PC-9 (cell line): ENCODE measurements at regions not wholly inside any gene's neighbourhood (a gene's known extent, or its start where the extent isn't known, plus 50 kb on each side); places are given as distances from the start of the nearest gene placed in this dataset.
A peak's percentile ranks its signal among the peaks of the same experiment; 100 is the strongest.

ENCODE experiments used
- BruUV-seq: library from RNA; stranded (reverse); fragments of 400-500 nt; replicated peaks from 2 replicates; lab custom pipeline; 2021; lab: Mats Ljungman, UMichigan
- CTCF ChIA-PET: fragments of 300-600 bp; sonication (Branson Sonifier 250); formaldehyde crosslinking; loops from one replicate; lab custom pipeline; 2022; ENCODE audit warnings: antibody characterized with exemption; lab: Charles Lee
- POLR2A ChIA-PET: fragments of 300-600 bp; sonication (Branson Sonifier 250); formaldehyde crosslinking; loops from one replicate; lab custom pipeline; 2022; ENCODE audit warnings: antibody characterized with exemption; ENCODE audit not compliant: unreplicated experiment; lab: Charles Lee
- DNase-seq, 2 experiments: peaks; one replicate each; pipeline versions ENCODE4 v3.0.0 to v3.0.0-alpha.2; 2015 to 2022; ENCODE audit warnings: mixed read lengths in 1 of 2
- H2AFZ ChIP-seq: fragments of 200-600 bp; sonication (generic); 2 replicates; pipeline ENCODE4 v1.8.1; 2017; ENCODE audit warnings: antibody characterized with exemption
- H3F3A ChIP-seq: fragments of 200-600 bp; sonication (generic); 2 replicates; pipeline ENCODE4 v1.8.1; 2017; ENCODE audit warnings: antibody characterized with exemption, mild to moderate bottlenecking, low read depth; ENCODE audit not compliant: insufficient read depth
- H3K27ac ChIP-seq: fragments of 200-600 bp; sonication (generic); 2 replicates; pipeline ENCODE4 v1.6.1; 2016; ENCODE audit warnings: mixed run types
- H3K27me3 ChIP-seq: fragments of 200-600 bp; sonication (generic); 2 replicates; pipeline ENCODE4 v1.6.1; 2016; ENCODE audit warnings: low read depth, mixed run types; ENCODE audit not compliant: insufficient read depth
- H3K36me3 ChIP-seq: fragments of 200-600 bp; sonication (generic); 2 replicates; pipeline ENCODE4 v1.6.1; 2016; ENCODE audit warnings: low read depth, mixed run types
- H3K4me1 ChIP-seq: fragments of 200-600 bp; sonication (generic); replicated peaks from 2 replicates; pipeline ENCODE4 v1.6.1; 2016; ENCODE audit warnings: mixed run types; ENCODE audit not compliant: insufficient read depth
- H3K4me2 ChIP-seq: fragments of 200-600 bp; sonication (generic); 2 replicates; pipeline ENCODE4 v1.6.1; 2017; ENCODE audit warnings: mixed run types
- H3K4me3 ChIP-seq: fragments of 200-600 bp; sonication (generic); 2 replicates; pipeline ENCODE4 v1.6.1; 2016; ENCODE audit warnings: mixed run types
- H3K79me2 ChIP-seq: fragments of 200-600 bp; sonication (generic); 2 replicates; pipeline ENCODE4 v1.6.1; 2017; ENCODE audit warnings: low read depth, mixed run types
- H3K9me2 ChIP-seq: fragments of 200-600 bp; sonication (generic); 2 replicates; pipeline ENCODE4 v1.8.1; 2017; ENCODE audit warnings: mild to moderate bottlenecking; ENCODE audit not compliant: insufficient read depth
- H3K9me3 ChIP-seq: fragments of 200-600 bp; sonication (generic); 2 replicates; pipeline ENCODE4 v1.8.1; 2016; ENCODE audit warnings: low read depth; ENCODE audit not compliant: insufficient read depth
- H4K20me1 ChIP-seq: fragments of 200-600 bp; sonication (generic); 2 replicates; pipeline ENCODE4 v1.8.1; 2017; ENCODE audit not compliant: insufficient read depth
- CTCF ChIP-seq: fragments of 200-600 bp; sonication (generic); conservative IDR thresholded peaks from 2 replicates; pipeline ENCODE4 v1.6.1; 2017; ENCODE audit warnings: mixed run types, antibody characterized with exemption, mild to moderate bottlenecking, moderate library complexity
- EZH2 ChIP-seq: fragments of 200-600 bp; sonication (generic); IDR thresholded peaks from 2 replicates; pipeline ENCODE4 v1.8.0; 2017; ENCODE audit warnings: antibody characterized with exemption, low read depth
- intact Hi-C: fragments of 100-400 bp; cut with micrococcal nuclease; formaldehyde crosslinking; loops from one replicate; pipeline ENCODE4 v1.10.0; 2022; ENCODE audit not compliant: unreplicated experiment

GRCh38 chr4:152045449-152045806 lies 284.6 kb upstream of the GATB start:
- no peaks in the 10 kb centered on the region for H3K9me3 ChIP-seq
- peak overlapping the region; percentile 62 for H3K4me2 ChIP-seq
- intact Hi-C loops: loop anchor here (5.0 kb wide), 1 partner anchor 342 kb away; no protein-coding TSS in a partner anchor
- H3K27ac ChIP-seq: no peak overlapping the region
- no peak overlapping the region for H2AFZ ChIP-seq
- no peak for DNase-seq
- H3K36me3 ChIP-seq: no peaks in the 10 kb centered on the region
- no peaks in the 10 kb centered on the region for H3K79me2 ChIP-seq
- BruUV-seq: no TSS peak
- CTCF ChIA-PET: no interaction called here
- no peaks in the 10 kb centered on the region for H3K27me3 ChIP-seq
- no peak overlapping the region; the same call in 1 of the 2 replicates for H3K4me3 ChIP-seq
- H4K20me1 ChIP-seq: no peaks in the 10 kb centered on the region
- no peaks in the 10 kb centered on the region; the same call in 1 of the 2 replicates for H3K4me1 ChIP-seq
- POLR2A ChIA-PET: no interaction called here
- TF ChIP-seq EZH2: no peak
- TF ChIP-seq CTCF: no peak
- H3F3A ChIP-seq: peaks cover 5% of the 10 kb centered on the region; the same call in 1 of the 2 replicates
- no peaks in the 10 kb centered on the region for H3K9me2 ChIP-seq

GRCh38 chr4:152044331-152045036 lies 283.7 kb upstream of the GATB start:
- H3K4me2 ChIP-seq: no peak overlapping the region
- no peaks in the 10 kb centered on the region for H3K27me3 ChIP-seq
- no peak overlapping the region for H3K27ac ChIP-seq
- no peak overlapping the region for H3K4me3 ChIP-seq
- H3K4me1 ChIP-seq: no peaks in the 10 kb centered on the region; the same call in 1 of the 2 replicates
- CTCF ChIA-PET: no interaction called here
- no peaks in the 10 kb centered on the region for H3K9me2 ChIP-seq
- intact Hi-C loops: loop anchor here (5.0 kb wide), 1 partner anchor 343 kb away; no protein-coding TSS in a partner anchor
- no peak overlapping the region for H2AFZ ChIP-seq
- H4K20me1 ChIP-seq: no peaks in the 10 kb centered on the region
- H3K79me2 ChIP-seq: no peaks in the 10 kb centered on the region
- no peak for TF ChIP-seq CTCF
- DNase-seq: no peak
- no TSS peak for BruUV-seq
- H3F3A ChIP-seq: peaks cover 5% of the 10 kb centered on the region; the same call in 1 of the 2 replicates
- no peaks in the 10 kb centered on the region for H3K36me3 ChIP-seq
- no peaks in the 10 kb centered on the region for H3K9me3 ChIP-seq
- POLR2A ChIA-PET: interaction anchor here (0.6 kb wide), 1 partner anchor 304 kb away, joined by 4 read pairs; no protein-coding TSS in a partner anchor

- CTCF ChIA-PET: no interaction called here
These were observed 280.5 kb upstream of the GATB start for GRCh38 chr4:152041295-152041694.

More at GRCh38 chr4:152041295-152041694, 280.5 kb upstream of the GATB start:
- POLR2A ChIA-PET: no interaction called here
- no peaks in the 10 kb centered on the region for H4K20me1 ChIP-seq
- no peaks in the 10 kb centered on the region; the same call in 1 of the 2 replicates for H3K4me1 ChIP-seq
- intact Hi-C loops: no loop called here
- H3K4me2 ChIP-seq: no peak overlapping the region
- H3K79me2 ChIP-seq: no peaks in the 10 kb centered on the region
- no peaks in the 10 kb centered on the region for H3K9me3 ChIP-seq
- TF ChIP-seq EZH2: no peak
- no peak overlapping the region for H3K27ac ChIP-seq
- H2AFZ ChIP-seq: no peak overlapping the region
- no peaks in the 10 kb centered on the region for H3K36me3 ChIP-seq
- no peaks in the 10 kb centered on the region for H3K27me3 ChIP-seq
- H3K9me2 ChIP-seq: no peaks in the 10 kb centered on the region
- DNase-seq: no peak
- H3K4me3 ChIP-seq: no peak overlapping the region
- H3F3A ChIP-seq: peaks cover 5% of the 10 kb centered on the region; the same call in 1 of the 2 replicates
- no TSS peak for BruUV-seq
